ENCODE measurements at regions not wholly inside any gene's neighbourhood (a gene's known extent, or its start where the extent isn't known, plus 50 kb on each side); places are given as distances from the start of the nearest gene placed in this dataset.
"Not testable (repeated sequence)": the region's sequence is repeated elsewhere in the genome, so short reads cannot be mapped to it uniquely, and the experiment has no call there.

- no peak overlapping the region for H3K4me3 ChIP-seq (ENCODE audit: low read length)
Measured at GRCh38 chrX:66815227-66815626, 176.3 kb upstream of the EDA2R start.

GRCh38 chrX:66794514-66794913, 155.6 kb upstream of the EDA2R start:
- intact Hi-C loops (cut with micrococcal nuclease); H3K4me3 ChIP-seq (ENCODE audit: low read length); DNase-seq; BruUV-seq (replicated peaks); H4K20me1 ChIP-seq (ENCODE audit: low read length); H3K9me3 ChIP-seq (ENCODE audit: low read length); H3K9me2 ChIP-seq (replicated peaks; ENCODE audit: low read length); H3K27ac ChIP-seq (ENCODE audit: low read length); H2AFZ ChIP-seq (ENCODE audit: low read length); POLR2A ChIA-PET (ENCODE audit: unreplicated experiment); H3K9ac ChIP-seq (ENCODE audit: low read length); H3K4me2 ChIP-seq (ENCODE audit: low read length); H3K36me3 ChIP-seq (ENCODE audit: low read depth, low read length); H3K27me3 ChIP-seq (ENCODE audit: low read length); H3F3A ChIP-seq (ENCODE audit: low read length, unreplicated experiment); H3K4me1 ChIP-seq (ENCODE audit: insufficient read depth, low read length); H3K79me2 ChIP-seq (ENCODE audit: low read length); CTCF ChIA-PET; ATAC-seq: not testable (repeated sequence)

More at GRCh38 chrX:66815227-66815626, 176.3 kb upstream of the EDA2R start:
- intact Hi-C loops (cut with micrococcal nuclease): no loop called here
- H3K4me2 ChIP-seq (ENCODE audit: low read length): no peak overlapping the region
- POLR2A ChIA-PET (ENCODE audit: unreplicated experiment): no interaction called here
- CTCF ChIA-PET: no interaction called here
- no peak overlapping the region for H3K27ac ChIP-seq (ENCODE audit: low read length)
- no peak overlapping the region for H3K9ac ChIP-seq (ENCODE audit: low read length)
- H3K79me2 ChIP-seq (ENCODE audit: low read length): no peaks in the 10 kb centered on the region
- no peaks in the 10 kb centered on the region for H3F3A ChIP-seq (ENCODE audit: low read length, unreplicated experiment)
- no TSS peak for BruUV-seq (replicated peaks)
- ATAC-seq (no peak), DNase-seq (no peak)
- no peaks in the 10 kb centered on the region for H3K36me3 ChIP-seq (ENCODE audit: low read depth, low read length)
- H3K4me1 ChIP-seq (ENCODE audit: insufficient read depth, low read length): no peaks in the 10 kb centered on the region
- TF ChIP-seq EZH2 (IDR thresholded peaks at IDR 0.05; ENCODE audit: low read length, unreplicated experiment) (no peak), CTCF (conservative IDR thresholded peaks at IDR 0.05; ENCODE audit: low read depth, low read length) (no peak), EZH2phosphoT487 (IDR thresholded peaks at IDR 0.05; ENCODE audit: borderline replicate concordance, low read length) (no peak)
- no peaks in the 10 kb centered on the region for H3K9me2 ChIP-seq (replicated peaks; ENCODE audit: low read length)
- H3K27me3 ChIP-seq (ENCODE audit: low read length): no peaks in the 10 kb centered on the region
- H3K9me3 ChIP-seq (ENCODE audit: low read length): no peaks in the 10 kb centered on the region
- H2AFZ ChIP-seq (ENCODE audit: low read length): no peak overlapping the region
- no peaks in the 10 kb centered on the region for H4K20me1 ChIP-seq (ENCODE audit: low read length)

- no peak for DNase-seq
- no peaks in the 10 kb centered on the region for H3F3A ChIP-seq (ENCODE audit: low read length, unreplicated experiment)
- no peak for ATAC-seq
- no peaks in the 10 kb centered on the region for H3K27me3 ChIP-seq (ENCODE audit: low read length)
- H3K36me3 ChIP-seq (ENCODE audit: low read depth, low read length): no peaks in the 10 kb centered on the region
- H4K20me1 ChIP-seq (ENCODE audit: low read length): no peaks in the 10 kb centered on the region
- no peak overlapping the region for H3K9ac ChIP-seq (ENCODE audit: low read length)
- TF ChIP-seq EZH2 (IDR thresholded peaks at IDR 0.05; ENCODE audit: low read length, unreplicated experiment) (no peak), EZH2phosphoT487 (IDR thresholded peaks at IDR 0.05; ENCODE audit: borderline replicate concordance, low read length) (no peak), CTCF (conservative IDR thresholded peaks at IDR 0.05; ENCODE audit: low read depth, low read length) (no peak)
- no peaks in the 10 kb centered on the region for H3K79me2 ChIP-seq (ENCODE audit: low read length)
- intact Hi-C loops (cut with micrococcal nuclease): no loop called here
- no peak overlapping the region for H3K4me2 ChIP-seq (ENCODE audit: low read length)
- no peaks in the 10 kb centered on the region for H3K4me1 ChIP-seq (ENCODE audit: insufficient read depth, low read length)
- H3K27ac ChIP-seq (ENCODE audit: low read length): no peak overlapping the region
- ChIA-PET CTCF (no interaction called here), POLR2A (ENCODE audit: unreplicated experiment) (no interaction called here)
- H3K4me3 ChIP-seq (ENCODE audit: low read length): no peak overlapping the region
- H2AFZ ChIP-seq (ENCODE audit: low read length): no peak overlapping the region
- H3K9me2 ChIP-seq (replicated peaks; ENCODE audit: low read length): no peaks in the 10 kb centered on the region
- no peaks in the 10 kb centered on the region for H3K9me3 ChIP-seq (ENCODE audit: low read length)
- no TSS peak for BruUV-seq (replicated peaks)
Measured at GRCh38 chrX:66766318-66766717, 127.4 kb upstream of the EDA2R start.

All from PC-3 (cell line).